Esophagus muscularis mucosa (tissue), 3 donors: ENCODE measurements at regions not wholly inside any gene's neighbourhood (a gene's known extent, or its start where the extent isn't known, plus 50 kb on each side); places are given as distances from the start of the nearest gene placed in this dataset.

Experiments
- CTCF ChIP-seq, 3 experiments: fragments of 200-600 bp in 2 of 3; fragments of 450-650 bp in 1 of 3; sonication (generic) in 2 of 3; IDR thresholded peaks; one replicate each; pipeline ENCODE4 v1.5.1; 2017 to 2019; ENCODE audit warnings: antibody characterized with exemption in 3 of 3, mild to moderate bottlenecking in 2 of 3, moderate library complexity in 1 of 3
- POLR2AphosphoS5 ChIP-seq, 2 donors: sonication (generic); formaldehyde crosslinking; IDR thresholded peaks; one replicate each; pipeline ENCODE4 v1.6.1; 2017; ENCODE audit warnings: antibody characterized with exemption in 2 of 2

GRCh38 chr19:31205887-31206518 lies 143.2 kb downstream of the TSHZ3 start:
- TF ChIP-seq CTCF (IDR thresholded peaks at IDR 0.05) = no peak
- TF ChIP-seq POLR2AphosphoS5 (IDR thresholded peaks at IDR 0.05) = no peak
